Caki2 (cell line): ENCODE measurements at regions not wholly inside any gene's neighbourhood (a gene's known extent, or its start where the extent isn't known, plus 50 kb on each side); places are given as distances from the start of the nearest gene placed in this dataset.
"Not testable (repeated sequence)": the region's sequence is repeated elsewhere in the genome, so short reads cannot be mapped to it uniquely, and the experiment has no call there.

Source experiments
- DNase-seq: peaks from one replicate; pipeline ENCODE4 v3.0.0-alpha.2; 2015; ENCODE audit warnings: low read depth
- in situ Hi-C: cut with HindIII; loops from 2 replicates; pipeline ENCODE4 v1.10.0; 2016; ENCODE audit warnings: low sequenced_read_pairs, low pct_unique_long_range_greater_than_20kb, mixed read lengths

DNA sequence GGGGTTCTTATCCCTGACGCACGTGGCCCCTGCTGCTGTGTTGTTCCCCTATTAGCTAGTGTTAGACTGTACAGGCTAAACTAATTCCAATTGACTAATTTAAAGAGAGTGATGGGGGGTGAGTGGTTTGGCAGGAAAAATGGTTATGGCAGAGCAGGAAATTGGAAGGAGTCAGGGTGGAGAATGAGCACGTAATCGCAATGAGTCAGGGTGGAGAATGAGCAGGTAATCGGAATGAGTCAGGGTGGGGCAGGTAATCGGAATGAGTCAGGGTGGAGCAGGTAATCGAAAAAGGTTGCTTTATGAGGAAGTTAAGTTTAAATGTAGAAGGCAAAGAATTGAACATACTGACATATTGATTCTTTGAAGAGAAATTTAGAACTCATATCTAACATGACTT lies 1002.6 kb upstream of the HS3ST1 start:
- in situ Hi-C loops, result not testable (repeated sequence)

DNA sequence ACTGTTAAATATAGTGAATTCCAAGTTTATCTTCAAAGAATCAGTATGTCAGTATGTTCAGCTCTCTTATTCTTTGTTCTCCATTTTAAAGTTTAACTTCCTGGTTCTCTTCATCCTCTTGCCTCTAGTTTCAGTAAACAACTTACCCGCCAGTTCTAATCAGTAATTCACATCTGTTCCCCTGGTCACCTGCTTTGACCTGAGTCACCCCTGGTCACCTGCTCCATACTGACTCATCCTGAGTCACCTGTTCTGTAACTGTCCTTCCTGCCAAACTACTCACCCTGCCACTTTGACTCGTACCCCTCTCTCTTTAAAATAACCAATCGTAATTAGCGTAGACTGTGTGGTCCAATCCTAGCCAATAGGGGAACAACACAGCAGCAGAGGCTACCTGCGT lies 992.7 kb upstream of the HS3ST1 start:
- DNase-seq, result peak; percentile 50
- in situ Hi-C loops, result no loop called here

More for the DNA sequence above, 1002.6 kb upstream of the HS3ST1 start:
- not testable (repeated sequence) for DNase-seq

DNA sequence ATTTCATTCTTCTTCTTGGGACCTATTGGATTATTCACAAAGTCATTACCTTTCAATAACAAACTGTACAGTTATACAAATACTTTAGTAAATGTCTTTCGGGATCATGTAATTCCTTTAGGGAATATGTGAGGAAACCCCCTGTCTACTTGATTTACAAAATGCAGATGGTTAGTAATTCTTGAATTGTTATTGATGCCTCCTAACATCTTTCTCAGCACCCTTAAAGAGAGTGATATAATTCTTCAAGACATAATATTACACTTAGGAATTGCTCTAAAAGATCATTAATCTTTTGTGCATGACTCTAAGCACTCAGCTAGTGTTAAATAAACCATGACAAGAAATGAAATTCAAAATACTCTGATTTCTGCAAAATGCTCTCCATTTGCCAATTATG lies 988.1 kb upstream of the HS3ST1 start:
- no peak for DNase-seq
- in situ Hi-C loops, result no loop called here

DNA sequence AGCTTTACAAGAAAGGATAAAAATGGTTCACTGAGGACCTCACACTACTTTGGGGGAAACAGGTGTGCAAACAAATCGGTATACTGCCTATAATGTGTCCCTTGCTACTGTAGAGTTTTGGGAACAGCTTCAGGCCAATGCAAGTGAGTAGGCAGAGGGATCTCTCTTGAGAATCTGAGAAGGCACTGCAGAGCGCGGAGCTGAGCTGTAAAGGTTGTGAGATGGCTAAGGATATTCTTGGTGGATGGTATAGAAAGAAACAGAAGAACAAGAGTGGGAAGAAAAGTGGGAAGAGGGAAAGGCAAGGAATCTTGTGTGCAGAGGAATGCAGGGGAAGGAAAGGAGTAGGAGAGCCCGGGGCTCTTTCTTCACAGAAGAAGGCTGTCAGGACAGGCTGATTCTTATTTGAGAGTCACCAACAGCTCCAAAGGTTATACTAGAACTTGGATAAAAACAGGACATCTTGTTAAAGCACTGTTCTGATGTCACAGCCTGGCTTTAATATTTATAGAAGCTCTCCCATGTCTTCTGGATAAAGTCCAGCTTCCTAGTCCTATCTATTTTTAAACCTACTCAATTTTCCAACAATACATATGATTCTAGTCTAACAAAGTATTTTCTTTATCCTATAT lies 985.6 kb upstream of the HS3ST1 start:
- no peak for DNase-seq
- in situ Hi-C loops, result no loop called here

DNA sequence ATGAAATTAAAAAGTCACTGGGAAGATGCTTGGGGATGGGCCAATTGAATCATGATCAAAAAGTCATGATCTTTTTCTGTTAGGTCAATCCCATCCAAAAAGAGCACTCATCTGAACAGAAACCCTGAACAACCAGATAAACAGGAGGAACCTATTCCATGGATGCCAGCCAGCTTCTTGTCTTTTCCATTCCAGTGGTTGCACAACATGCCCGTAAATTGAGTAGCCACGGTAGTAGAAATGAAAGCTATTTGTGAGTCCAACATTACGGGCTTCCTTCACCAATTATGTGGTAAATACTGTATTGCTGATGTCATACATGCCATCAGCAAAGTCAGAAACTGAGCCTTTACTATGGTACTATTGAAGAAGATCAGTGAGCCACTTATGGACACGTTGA lies 982.4 kb upstream of the HS3ST1 start:
- in situ Hi-C loops, result no loop called here
- DNase-seq, result peak; percentile 10

DNA sequence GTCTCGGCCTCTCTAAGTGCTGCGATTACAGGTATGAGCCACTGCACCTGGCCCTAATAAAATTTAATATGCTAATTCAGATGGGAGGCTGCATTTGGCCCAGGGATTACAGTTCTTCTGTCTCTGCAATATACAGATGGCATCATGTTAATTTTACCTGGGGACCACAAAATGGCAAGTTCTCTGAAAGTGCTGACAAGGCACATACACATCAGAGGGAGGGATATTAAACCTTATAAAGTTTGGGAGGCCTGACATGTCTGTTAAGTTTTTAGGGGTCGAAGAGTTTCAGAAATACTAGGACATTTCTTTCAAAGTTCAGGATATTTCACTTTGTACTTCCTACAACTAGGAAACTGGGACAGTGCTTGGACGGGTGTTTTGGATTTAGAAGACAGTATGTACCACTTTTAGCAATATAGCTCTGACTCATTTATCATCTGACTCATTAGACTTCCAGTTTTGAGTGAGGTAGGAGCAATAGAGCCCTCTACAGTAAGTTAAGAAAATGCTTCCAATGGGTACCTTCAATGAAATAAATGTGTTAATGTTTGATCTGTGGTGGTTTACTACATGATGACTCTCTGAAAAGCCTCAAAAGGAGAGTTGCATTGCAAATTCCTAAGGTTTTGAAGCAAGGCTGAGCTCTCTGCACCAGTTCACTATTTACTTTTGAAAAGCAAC lies 981.0 kb upstream of the HS3ST1 start:
- DNase-seq, result peak; percentile 70
- in situ Hi-C loops, result no loop called here

DNA sequence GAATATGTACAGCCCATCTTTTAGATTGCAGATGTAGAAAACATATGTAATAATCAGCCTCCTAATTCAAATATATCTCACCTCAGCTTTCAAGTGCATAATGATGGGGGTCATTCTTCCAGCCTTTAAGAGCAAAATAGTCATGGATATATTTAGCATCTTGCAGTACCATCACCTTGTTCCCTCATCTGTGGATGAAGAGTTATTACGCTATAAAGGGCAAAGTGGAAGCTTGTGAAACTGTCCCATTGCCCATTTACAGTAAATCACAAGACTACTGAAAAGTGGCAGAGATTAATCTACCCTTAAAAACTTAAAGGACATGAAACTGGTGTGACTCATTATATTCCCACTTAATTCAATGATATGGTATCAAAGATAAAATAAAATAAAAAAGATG lies 979.7 kb upstream of the HS3ST1 start:
- in situ Hi-C loops, result no loop called here
- no peak for DNase-seq

DNA sequence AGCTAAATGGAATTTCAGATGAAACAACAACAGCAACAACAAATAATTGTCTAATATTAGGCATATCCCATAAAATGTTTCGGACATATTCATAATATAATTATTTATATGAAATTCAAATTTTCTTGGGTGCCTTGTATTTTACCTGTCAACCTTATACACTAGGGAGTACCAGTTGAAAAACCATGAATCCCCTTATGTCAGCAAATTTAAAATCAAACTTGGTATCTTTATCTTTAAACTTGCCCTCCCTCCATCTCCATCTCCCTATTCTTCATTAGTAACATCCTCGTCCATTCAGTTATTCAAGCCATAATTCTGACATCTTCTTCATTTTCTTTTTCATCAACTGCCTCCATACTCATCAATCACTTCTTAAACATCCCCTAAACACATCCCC lies 974.5 kb upstream of the HS3ST1 start:
- DNase-seq, result no peak
- in situ Hi-C loops, result no loop called here

DNA sequence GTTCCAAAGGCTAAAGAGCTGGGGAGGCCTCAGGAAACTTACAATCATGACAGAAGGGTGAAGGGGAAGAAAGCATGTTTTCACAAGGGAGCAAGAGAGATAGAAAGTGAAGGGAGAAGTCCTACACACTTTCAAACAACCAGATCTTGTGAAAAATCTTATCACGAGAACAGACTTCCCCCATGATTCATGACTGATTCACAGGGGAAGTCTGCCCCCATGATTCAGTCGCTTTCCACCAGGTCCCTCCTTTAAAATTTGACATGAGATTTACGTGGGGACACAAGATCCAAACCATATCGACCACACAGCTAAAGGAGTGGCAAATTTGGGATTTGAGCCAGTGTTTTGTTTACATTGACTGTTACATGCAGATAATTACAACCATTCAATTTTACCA lies 971.1 kb upstream of the HS3ST1 start:
- in situ Hi-C loops, result no loop called here
- no peak for DNase-seq

DNA sequence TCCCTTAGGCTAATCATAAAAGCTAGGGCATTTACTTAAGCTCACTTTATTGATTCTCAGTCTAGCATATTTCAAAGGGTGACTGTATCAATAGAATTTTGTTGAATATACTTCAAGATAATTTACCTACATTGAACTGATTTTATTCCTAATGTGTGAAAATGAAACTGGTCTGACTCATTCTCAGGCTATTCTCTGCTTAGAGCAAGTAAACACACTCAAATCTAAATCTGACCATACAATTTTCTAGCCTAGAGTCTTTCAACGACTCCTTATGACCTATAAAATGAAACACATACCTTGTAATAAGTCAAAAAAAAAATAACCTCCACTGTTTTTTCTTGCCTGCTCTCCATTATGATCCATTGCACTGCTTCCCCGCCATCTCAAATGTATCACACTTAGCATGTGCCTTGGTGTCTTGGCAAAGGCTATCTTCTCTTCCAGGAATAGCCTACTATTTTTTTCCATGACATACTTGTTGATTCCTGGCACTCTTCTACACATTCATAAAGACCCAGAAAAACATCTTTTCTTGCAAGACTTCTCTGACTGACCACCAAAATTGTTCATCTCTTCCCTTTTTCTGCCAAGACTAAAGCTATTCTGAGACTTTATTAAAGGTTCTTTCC lies 965.1 kb upstream of the HS3ST1 start:
- in situ Hi-C loops, result no loop called here
- DNase-seq, result no peak

DNA sequence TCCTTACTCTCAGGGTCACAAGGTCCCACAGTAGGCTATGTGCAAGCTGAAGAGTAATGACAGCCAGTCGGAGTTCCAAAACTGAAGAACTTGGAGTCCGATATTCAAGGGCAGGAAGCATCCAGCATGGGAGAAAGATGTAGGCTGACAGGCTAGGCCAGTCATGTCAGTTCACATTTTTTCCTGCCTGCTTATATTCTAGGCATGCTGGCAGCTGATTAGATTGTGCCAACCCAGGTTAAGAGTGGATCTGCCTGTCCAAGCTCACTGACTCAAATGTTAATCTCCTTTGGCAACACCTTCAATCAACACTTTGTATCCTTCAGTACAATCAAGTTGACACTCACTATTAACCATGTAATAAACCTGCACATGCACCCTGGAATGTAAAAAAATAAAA lies 960.9 kb upstream of the HS3ST1 start:
- in situ Hi-C loops, result no loop called here
- DNase-seq, result no peak

DNA sequence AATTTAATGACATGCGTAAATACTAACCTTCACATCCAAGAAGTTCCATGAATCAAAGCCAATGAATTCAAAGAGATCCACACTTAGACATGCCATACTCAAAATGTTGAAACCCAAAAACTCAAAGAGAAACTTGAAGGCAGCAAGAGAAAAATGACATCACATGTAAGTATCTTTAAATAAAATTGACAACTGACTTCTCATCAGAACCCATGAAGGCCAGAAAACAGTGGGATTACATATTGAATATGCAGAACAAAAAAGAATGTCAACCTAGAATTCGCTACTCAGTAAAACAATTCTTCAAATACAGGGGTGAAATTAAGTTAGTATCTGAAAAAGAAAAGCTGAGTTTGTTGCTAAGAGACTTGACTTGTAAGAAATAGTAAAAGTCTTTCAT lies 953.9 kb upstream of the HS3ST1 start:
- in situ Hi-C loops, result no loop called here
- DNase-seq, result no peak

DNA sequence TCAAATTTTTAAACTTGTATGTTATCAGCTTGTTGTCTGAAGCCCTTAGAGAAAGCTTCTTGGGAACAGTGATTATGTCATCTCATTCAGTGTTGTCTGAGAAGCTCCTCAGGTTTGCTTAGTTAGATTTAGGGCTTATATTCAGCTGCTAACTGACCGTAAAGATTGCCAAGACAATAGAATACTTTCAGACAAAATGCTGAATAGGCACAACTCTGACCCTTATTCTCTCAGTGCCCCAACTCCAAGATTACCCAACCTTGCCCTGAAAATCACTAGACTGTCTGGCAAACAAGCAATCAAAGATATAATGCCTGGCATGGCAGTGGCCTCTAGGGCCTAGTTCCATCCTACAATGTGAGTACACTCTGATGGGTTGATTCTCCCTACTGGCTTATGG lies 950.5 kb upstream of the HS3ST1 start:
- no peak for DNase-seq
- in situ Hi-C loops, result no loop called here

DNA sequence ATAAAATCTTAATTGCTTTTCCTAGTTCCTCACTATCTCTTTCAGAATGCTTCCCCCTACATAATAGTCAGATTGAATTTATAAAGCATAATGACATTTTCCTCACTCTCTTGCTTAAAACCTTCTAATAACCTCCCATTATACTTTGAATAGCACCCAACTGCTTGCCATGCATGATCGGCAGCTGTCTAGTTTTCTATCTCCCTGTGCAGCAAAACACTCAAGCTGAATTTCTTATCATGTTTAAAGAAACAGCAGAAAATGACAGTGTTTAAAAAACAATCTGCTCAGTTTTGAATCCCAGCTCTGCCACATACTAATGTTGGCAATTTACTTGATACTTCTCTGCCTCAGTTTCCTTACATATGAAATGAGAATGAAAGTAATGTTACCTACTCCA lies 947.1 kb upstream of the HS3ST1 start:
- DNase-seq, result no peak
- in situ Hi-C loops, result no loop called here

DNA sequence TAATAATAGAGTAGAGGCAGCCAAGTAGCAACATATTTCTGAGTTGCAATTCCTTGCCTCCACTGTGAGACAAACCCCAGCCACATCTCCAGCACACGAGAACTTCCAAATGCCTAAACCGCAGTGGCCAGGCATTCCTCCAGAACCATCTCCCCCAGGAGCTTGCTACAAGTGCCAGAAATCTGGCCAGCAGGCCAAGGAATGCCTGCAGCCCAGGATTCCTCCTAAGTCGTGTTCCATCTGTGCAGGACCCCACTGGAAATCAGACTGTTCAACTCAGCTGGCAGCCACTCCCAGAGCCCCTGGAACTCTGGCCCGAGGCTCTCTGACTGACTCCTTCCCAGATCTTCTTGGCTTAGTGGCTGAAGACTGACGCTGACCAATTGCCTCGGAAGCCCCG lies 937.2 kb upstream of the HS3ST1 start:
- in situ Hi-C loops, DNase-seq: not testable (repeated sequence)

DNA sequence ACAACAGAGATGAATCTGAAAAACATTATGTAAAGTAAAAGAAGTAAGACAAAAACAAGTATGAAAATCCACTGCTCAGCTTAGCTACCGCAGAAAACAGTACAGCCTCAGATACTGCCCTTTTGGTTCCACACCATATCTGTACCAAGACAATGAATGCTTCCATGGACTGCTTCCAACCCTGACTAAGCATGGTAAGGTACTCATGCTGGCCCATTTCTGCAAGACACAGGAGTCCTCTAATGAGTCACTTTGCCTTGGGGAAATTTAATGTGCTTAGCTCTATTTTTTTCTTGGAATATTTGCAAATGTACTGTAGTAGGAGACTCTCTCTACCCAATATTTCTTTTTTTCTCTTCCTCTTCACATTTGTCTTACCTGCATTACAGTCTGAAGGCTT lies 931.7 kb upstream of the HS3ST1 start:
- in situ Hi-C loops, result no loop called here
- no peak for DNase-seq

DNA sequence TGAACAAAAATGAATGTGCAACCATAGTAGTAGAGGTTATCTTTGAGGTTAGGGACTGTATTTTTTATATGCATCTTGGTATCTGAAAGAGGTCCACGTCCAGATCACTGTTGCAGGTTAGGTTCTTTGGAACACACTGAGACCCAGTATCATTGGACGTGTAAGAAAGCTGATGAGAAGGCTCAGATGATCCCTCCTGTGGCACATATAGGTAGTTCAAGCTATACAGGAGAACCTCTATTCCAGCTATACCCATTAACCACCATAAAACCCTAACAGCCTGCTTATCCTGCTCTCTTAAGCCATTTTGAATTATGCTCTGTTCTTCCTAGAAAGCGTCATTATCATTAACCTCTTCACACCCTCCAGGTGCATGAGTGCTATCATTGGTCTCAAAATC lies 930.7 kb upstream of the HS3ST1 start:
- no peak for DNase-seq

DNA sequence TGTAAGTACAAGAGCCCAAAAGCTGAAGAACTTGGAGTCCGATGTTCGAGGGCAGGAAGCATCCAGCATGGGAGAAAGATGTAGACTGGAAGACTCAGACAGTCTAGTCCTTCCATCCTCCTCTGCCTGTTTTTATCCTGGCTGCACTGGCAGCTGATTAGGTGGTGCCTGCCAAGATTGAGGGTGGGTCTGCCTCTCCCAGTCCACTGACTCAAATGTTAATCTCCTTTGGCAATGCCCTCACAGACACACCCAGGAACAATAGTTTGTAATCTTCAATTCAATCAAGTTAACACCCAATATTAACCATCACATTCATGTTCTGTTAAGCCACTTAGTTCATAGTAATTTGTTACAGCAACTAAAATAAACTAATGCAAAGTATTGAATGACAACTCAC lies 904.4 kb upstream of the HS3ST1 start:
- in situ Hi-C loops, DNase-seq: not testable (repeated sequence)

More for the DNA sequence above, 930.7 kb upstream of the HS3ST1 start:
- in situ Hi-C loops, result no loop called here

DNA sequence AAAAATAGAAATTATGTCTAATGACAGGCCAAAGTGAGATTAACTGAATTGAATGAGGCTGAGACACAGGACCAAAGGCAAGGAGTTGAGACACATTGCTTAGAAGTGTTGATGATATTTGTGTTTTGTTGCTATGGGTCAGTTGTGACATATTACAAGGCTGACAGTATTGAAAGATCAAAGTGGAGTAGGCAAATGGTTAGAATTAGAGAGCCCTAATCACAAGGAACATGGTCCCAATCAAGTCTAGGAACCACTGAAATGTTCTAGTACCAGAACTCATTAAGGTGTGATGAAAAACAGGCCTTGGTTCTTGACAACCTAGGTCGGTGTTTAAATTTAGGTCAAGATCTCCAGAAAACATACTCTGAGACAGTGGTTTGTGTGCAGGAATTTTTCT lies 896.3 kb upstream of the HS3ST1 start:
- in situ Hi-C loops, result no loop called here
- DNase-seq, result no peak

DNA sequence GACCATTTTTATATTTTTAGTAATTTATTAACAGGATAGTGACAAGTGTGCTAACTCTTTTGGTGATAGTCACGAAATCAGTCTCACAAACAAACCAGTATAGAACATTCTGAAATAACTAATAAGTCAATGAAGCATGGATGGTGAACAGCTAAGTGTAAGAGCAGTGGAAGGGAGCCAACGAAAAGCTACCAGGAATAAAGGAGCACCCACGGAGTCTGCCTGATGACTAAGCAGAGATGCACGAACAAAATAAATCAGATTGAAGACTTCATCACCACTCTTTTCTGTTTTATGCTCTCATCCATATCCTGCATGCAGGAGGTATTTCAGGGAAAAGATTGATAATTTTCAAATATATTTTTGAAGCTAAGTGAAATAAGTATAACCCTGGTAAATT lies 891.1 kb upstream of the HS3ST1 start:
- peak; percentile 46 for DNase-seq
- in situ Hi-C loops, result no loop called here
